SHP77 (cell line): ENCODE measurements at regions not wholly inside any gene's neighbourhood (a gene's known extent, or its start where the extent isn't known, plus 50 kb on each side); places are given as distances from the start of the nearest gene placed in this dataset.
"Not testable (repeated sequence)": the region's sequence is repeated elsewhere in the genome, so short reads cannot be mapped to it uniquely, and the experiment has no call there.

ENCODE experiments used
- DNase-seq, 2 experiments: peaks; one replicate each; lab custom pipeline; 2025; lab: John Stamatoyannopoulos, UW

GRCh38 chr1:108314815-108315214 lies 70.9 kb upstream of the NBPF4 start:
- no peak for DNase-seq

- DNase-seq: no peak
These were observed 72.7 kb upstream of the NBPF4 start for GRCh38 chr1:108316545-108316944.

GRCh38 chr1:108320849-108321248 lies 77.0 kb upstream of the NBPF4 start:
- DNase-seq: no peak

GRCh38 chr1:108325338-108325737 lies 81.5 kb upstream of the NBPF4 start:
- not testable (repeated sequence) for DNase-seq

- no peak for DNase-seq
These were observed 83.9 kb upstream of the NBPF4 start for GRCh38 chr1:108327534-108328466.

- DNase-seq: peak; percentile 26 to 72
These were observed 102.1 kb upstream of the NBPF4 start for GRCh38 chr1:108345776-108346531.

- DNase-seq: no peak
These were observed 92.3 kb upstream of the NBPF6 start for GRCh38 chr1:108357802-108358201.

GRCh38 chr1:108380059-108380832 lies 69.9 kb upstream of the NBPF6 start:
- DNase-seq: not testable (repeated sequence)
